OCI-LY3 (cell line): ENCODE measurements at regions not wholly inside any gene's neighbourhood (a gene's known extent, or its start where the extent isn't known, plus 50 kb on each side); places are given as distances from the start of the nearest gene placed in this dataset.

Experiments
- H2AFZ ChIP-seq: fragments of 200-600, 300-600 bp; shearing (Covaris generic); 2 replicates; pipeline ENCODE4 v1.6.0; 2014; ENCODE audit warnings: antibody characterized with exemption, low read depth, low read length
- H3K27ac ChIP-seq: fragments of 200-600, 300-600 bp; sonication (generic); 2 replicates; pipeline ENCODE4 v1.5.1; 2014; ENCODE audit warnings: mild to moderate bottlenecking, low read length, moderate library complexity, mixed read lengths
- H3K27me3 ChIP-seq: fragments of 200-600, 300-600 bp; sonication (generic); 2 replicates; pipeline ENCODE4 v1.6.1; 2014; ENCODE audit warnings: low read depth, low read length, mixed read lengths
- H3K36me3 ChIP-seq: fragments of 200-600, 300-600 bp; sonication (generic); replicated peaks from 2 replicates; pipeline ENCODE3; 2014; ENCODE audit warnings: low read depth, low read length, mixed read lengths
- H3K4me1 ChIP-seq: fragments of 300-600, 200-600 bp; sonication (generic); 2 replicates; pipeline ENCODE4 v1.6.1; 2014; ENCODE audit warnings: low read length, mixed read lengths
- H3K4me2 ChIP-seq: fragments of 200-600, 300-600 bp; sonication (generic); 2 replicates; pipeline ENCODE4 v1.6.1; 2014; ENCODE audit warnings: low read length, mixed read lengths
- H3K4me3 ChIP-seq: fragments of 300-600, 200-600 bp; sonication (generic); 2 replicates; pipeline ENCODE4 v1.5.1; 2014; ENCODE audit warnings: antibody characterized with exemption, mild to moderate bottlenecking, low read length, moderate library complexity
- H3K79me2 ChIP-seq: fragments of 300-600, 200-600 bp; shearing (Covaris generic); 2 replicates; pipeline ENCODE4 v1.6.1; 2014; ENCODE audit warnings: mild to moderate bottlenecking, low read length, mixed read lengths
- H3K9ac ChIP-seq: fragments of 300-600, 200-600 bp; shearing (Covaris generic); 2 replicates; pipeline ENCODE4 v1.6.0; 2014; ENCODE audit warnings: mild to moderate bottlenecking, low read length, moderate library complexity
- H3K9me3 ChIP-seq: fragments of 200-600, 300-600 bp; shearing (Covaris generic); 2 replicates; pipeline ENCODE4 v1.6.1; 2014; ENCODE audit warnings: low read length, mixed read lengths; ENCODE audit not compliant: insufficient read depth
- H4K20me1 ChIP-seq: fragments of 200-600, 300-600 bp; sonication (generic); 2 replicates; pipeline ENCODE4 v1.6.1; 2016; ENCODE audit warnings: low read length, mixed read lengths; ENCODE audit not compliant: insufficient read depth
- EZH2phosphoT487 ChIP-seq: fragments of 200-600 bp; shearing (Covaris generic); IDR thresholded peaks from 2 replicates; pipeline ENCODE4 v1.6.1; 2018; ENCODE audit warnings: antibody characterized with exemption, mixed run types, low read depth
- TF ChIP-seq, protein P1 (sequence below): fragments of 200-600, 300-600 bp; sonication (generic); IDR thresholded peaks from 2 replicates; pipeline ENCODE4 v1.5.1; 2014; ENCODE audit warnings: antibody characterized with exemption, low read length, low read depth

- peaks cover 26% of the 10 kb centered on the region for H3K27me3 ChIP-seq
- H3K79me2 ChIP-seq: no peaks in the 10 kb centered on the region
- H3K4me1 ChIP-seq: no peaks in the 10 kb centered on the region
- H3K4me2 ChIP-seq: no peak overlapping the region
- H3K4me3 ChIP-seq: no peak overlapping the region
- H4K20me1 ChIP-seq: no peaks in the 10 kb centered on the region
- no peak overlapping the region for H3K27ac ChIP-seq
- TF ChIP-seq, protein P1, sequence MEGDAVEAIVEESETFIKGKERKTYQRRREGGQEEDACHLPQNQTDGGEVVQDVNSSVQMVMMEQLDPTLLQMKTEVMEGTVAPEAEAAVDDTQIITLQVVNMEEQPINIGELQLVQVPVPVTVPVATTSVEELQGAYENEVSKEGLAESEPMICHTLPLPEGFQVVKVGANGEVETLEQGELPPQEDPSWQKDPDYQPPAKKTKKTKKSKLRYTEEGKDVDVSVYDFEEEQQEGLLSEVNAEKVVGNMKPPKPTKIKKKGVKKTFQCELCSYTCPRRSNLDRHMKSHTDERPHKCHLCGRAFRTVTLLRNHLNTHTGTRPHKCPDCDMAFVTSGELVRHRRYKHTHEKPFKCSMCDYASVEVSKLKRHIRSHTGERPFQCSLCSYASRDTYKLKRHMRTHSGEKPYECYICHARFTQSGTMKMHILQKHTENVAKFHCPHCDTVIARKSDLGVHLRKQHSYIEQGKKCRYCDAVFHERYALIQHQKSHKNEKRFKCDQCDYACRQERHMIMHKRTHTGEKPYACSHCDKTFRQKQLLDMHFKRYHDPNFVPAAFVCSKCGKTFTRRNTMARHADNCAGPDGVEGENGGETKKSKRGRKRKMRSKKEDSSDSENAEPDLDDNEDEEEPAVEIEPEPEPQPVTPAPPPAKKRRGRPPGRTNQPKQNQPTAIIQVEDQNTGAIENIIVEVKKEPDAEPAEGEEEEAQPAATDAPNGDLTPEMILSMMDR: no peak
- no peak for TF ChIP-seq EZH2phosphoT487
- no peaks in the 10 kb centered on the region for H3K36me3 ChIP-seq
- no peaks in the 10 kb centered on the region for H3K9me3 ChIP-seq
- no peak overlapping the region for H3K9ac ChIP-seq
- no peak overlapping the region for H2AFZ ChIP-seq
These were observed 76.2 kb downstream of the TSPAN17 start for GRCh38 chr5:176723440-176723839.

- Histone ChIP-seq H3K4me1 (no peaks in the 10 kb centered on the region), H4K20me1 (no peaks in the 10 kb centered on the region), H3K4me3 (no peak overlapping the region), H3K36me3 (no peaks in the 10 kb centered on the region), H3K9ac (no peak overlapping the region), H3K4me2 (no peak overlapping the region), H3K9me3 (no peaks in the 10 kb centered on the region), H3K27me3 (peaks cover 30% of the 10 kb centered on the region), H3K27ac (no peak overlapping the region), H3K79me2 (no peaks in the 10 kb centered on the region), H2AFZ (no peak overlapping the region)
- TF ChIP-seq EZH2phosphoT487: no peak
- TF ChIP-seq, protein P1: no peak
These were observed 77.2 kb downstream of the TSPAN17 start for GRCh38 chr5:176724472-176724871.

GRCh38 chr5:176725521-176726280 is 78.4 kb downstream of the TSPAN17 start:
- Histone ChIP-seq H3K4me2 (no peak overlapping the region), H3K9me3 (no peaks in the 10 kb centered on the region), H3K36me3 (no peaks in the 10 kb centered on the region), H3K4me3 (no peak overlapping the region), H4K20me1 (no peaks in the 10 kb centered on the region), H3K4me1 (no peaks in the 10 kb centered on the region), H3K9ac (no peak overlapping the region), H3K79me2 (no peaks in the 10 kb centered on the region), H3K27ac (no peak overlapping the region), H2AFZ (no peak overlapping the region), H3K27me3 (peaks cover 35% of the 10 kb centered on the region)
- TF ChIP-seq, protein P1: no peak
- TF ChIP-seq EZH2phosphoT487: no peak

DNA sequence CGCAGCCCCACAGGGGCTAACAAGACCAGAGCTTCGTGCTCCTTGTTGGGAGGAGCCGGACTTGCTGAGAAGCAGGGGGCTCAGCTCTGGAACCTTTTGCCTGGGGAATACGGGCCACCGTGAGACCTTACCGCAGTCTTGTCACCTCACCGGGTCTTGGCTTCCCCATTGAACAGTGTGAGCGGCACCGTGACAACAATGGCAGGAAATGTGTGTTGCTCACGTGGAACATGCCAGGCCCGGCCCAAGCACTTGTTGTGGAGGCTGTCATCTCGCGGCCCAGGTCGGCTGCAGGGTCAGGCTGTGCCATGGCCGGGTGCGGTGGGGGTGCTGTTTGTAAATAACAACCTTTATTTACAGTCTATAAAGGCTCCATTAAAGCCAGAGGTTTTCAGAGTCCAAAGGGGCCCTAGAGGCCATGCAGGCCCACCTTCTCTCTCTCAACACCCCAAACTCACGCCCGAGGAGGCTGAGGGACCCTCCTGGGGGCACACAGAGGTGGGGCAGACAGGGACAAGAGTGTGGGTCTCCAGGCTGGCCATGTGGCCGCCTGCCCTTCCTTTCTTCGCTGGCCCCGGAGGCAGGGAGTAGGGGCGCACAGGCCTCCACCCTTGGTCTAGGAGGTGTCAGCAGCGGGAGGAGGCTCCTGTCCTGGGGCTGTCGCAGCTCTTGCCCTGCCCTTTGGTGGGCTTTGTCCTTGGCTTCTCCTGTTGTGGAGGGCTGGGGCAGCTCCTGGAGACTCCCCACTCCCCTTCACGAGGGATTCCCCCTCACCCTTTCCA is 79.7 kb downstream of the TSPAN17 start:
- H3K27ac ChIP-seq: no peak overlapping the region
- no peak overlapping the region for H2AFZ ChIP-seq
- TF ChIP-seq, protein P1: no peak
- TF ChIP-seq EZH2phosphoT487: no peak
- H3K9me3 ChIP-seq: no peaks in the 10 kb centered on the region
- no peaks in the 10 kb centered on the region for H4K20me1 ChIP-seq
- no peaks in the 10 kb centered on the region for H3K79me2 ChIP-seq
- H3K9ac ChIP-seq: no peak overlapping the region
- no peaks in the 10 kb centered on the region for H3K4me1 ChIP-seq
- peaks cover 48% of the 10 kb centered on the region for H3K27me3 ChIP-seq
- H3K4me3 ChIP-seq: no peak overlapping the region
- no peaks in the 10 kb centered on the region for H3K36me3 ChIP-seq
- no peak overlapping the region for H3K4me2 ChIP-seq
